ENCODE measurements at regions not wholly inside any gene's neighbourhood (a gene's known extent, or its start where the extent isn't known, plus 50 kb on each side); places are given as distances from the start of the nearest gene placed in this dataset.
A peak's percentile ranks its signal among the peaks of the same experiment; 100 is the strongest.

DNA sequence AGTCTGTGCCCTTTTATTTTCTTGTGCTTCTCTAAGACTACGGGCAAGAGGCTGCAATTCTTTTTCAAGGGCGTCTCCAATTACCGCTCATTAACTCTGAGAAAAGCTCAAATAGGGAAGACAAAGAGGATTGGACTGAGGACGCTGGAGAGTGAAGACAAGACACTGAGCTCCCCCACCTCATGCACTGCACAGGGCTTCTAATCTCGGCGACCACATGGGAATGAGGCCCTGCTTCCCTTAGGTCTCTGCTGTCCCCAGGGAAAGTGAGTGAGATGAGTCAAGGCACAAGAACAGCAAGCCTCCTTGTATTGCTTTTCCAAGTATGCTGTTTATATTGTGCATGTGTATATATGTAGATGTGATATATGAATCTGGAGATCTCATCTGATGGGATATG is 392.2 kb upstream of the CFAP20DC start:
- DNase-seq = no peak

DNA sequence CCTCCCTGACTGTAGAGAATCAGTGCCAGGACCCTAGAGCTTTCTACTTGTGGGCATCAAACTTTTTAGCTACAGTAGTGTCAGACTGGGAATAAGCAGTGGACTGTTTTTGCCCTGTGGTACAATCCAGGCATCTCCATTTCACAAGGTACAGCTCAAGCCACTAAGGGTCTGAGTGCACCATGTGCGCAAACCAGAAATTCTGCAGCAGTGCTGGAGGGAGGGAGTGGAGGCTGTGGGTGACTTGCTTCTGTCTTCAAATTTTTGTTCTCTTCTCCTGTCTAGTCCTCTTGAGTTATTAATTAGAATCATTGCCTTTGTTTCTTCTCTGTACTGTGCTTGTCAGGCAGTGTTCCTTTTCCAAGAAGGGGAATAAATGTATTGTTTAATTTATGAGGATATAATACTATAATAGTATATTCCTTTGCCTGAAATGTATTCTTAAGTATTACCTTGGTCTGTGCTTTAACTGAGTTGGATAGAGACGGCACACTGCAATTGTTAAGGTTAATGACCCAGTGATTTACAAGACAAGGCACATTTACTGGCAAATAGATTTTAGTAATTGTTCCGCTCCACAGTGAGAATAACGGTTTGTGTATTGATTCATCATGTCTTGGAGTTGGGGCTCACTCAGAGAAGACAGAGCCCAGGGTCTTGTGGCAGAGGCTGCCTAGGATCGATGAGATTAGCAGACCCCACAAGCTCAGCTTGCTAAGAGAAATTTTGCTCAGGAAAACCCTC is 390.6 kb upstream of the CFAP20DC start:
- DNase-seq = no peak

DNA sequence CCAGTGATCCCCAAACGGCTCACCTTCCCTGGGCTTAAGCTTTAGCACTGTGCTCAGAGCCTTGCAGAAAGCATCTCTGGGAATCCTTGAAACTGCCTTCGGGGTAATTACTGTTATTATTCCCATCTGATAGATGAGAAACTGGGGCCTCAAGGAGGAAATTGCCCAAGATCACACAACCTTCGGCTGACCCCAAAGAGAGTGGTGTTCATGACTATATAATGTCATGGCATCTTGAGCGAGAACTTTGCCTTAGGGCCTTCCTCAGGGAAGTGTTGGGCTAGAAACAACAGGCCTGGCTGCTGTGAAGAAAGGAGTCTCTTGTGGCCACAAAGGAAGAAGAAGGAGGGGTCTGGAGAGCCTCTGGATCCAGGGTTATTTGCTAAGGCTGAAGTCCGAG is 388.7 kb upstream of the CFAP20DC start:
- no peak for DNase-seq

DNA sequence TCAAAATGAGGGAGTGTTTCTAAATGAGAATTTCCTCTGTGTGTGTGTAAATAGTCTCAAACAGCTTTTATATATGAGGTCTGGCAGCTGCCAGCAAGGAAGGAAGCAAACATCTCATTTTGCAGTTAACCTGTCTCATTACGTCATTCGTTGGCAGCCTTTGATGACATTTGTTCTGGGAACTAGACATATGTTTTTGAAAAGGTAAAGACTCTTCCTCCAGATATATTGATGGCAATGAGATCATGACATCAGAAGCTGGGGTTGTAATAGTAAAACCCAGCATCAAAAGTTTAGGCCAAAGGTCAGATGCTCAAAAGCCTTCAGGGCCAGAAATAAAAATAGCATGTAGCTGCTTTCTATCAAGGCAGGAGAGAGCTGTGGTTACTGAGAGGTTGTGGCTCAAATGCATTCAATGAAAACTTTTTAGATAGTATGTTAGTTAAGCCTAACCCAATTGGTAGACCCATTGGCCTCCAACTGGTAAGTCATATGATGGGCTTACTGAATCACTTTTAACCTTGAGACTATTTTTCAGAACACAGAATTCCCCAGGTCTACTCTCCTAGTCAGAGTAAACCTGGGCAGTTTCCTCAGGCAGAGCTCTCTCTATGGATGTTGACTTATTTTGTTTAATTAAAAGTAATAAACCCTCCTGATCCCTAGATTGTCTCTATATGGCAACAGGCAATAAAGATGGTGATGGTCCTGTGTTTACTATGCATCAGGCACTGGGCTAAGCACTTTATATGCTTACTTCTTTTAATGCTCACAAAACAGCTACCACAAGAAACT is 386.5 kb upstream of the CFAP20DC start:
- DNase-seq = no peak

DNA sequence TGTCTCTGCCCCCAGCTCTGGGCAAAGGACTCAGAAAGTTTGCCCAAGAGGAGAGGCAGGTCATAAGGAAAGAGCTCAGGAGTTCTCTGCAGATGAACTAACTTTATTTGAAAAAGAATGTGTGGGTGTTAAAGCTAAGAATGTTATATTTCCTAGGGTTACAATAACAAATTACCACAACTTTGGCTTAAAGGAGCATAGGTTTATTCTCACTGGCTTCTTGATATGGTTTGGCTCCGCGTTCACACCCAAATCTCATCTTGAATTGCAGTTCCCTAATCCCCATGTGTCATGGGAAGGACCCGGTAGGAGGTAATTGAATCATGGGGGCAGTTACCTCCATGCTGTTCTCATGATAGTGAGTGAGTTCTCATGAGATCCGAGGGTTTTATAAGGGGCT is 383.7 kb upstream of the CFAP20DC start:
- DNase-seq = no peak

DNA sequence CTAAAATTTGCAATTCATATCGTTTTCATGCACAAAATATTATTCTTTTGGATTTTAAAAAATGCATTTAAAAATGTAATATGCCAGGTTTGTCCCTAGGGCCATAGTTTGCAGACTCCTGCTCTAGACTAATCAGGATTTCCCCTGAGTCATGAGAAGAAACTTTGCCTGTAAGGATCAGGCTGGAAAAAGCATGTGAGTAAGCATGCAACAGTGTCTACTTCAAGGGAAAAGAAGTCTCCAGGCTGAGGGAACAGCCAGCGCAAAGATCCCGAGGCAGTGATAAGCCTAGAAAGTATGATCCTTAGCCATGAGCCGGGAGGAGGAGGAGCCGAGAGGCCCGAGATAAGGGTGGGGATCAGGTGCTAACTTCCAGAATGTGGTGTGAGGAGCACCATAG is 382.8 kb upstream of the CFAP20DC start:
- DNase-seq = no peak

DNA sequence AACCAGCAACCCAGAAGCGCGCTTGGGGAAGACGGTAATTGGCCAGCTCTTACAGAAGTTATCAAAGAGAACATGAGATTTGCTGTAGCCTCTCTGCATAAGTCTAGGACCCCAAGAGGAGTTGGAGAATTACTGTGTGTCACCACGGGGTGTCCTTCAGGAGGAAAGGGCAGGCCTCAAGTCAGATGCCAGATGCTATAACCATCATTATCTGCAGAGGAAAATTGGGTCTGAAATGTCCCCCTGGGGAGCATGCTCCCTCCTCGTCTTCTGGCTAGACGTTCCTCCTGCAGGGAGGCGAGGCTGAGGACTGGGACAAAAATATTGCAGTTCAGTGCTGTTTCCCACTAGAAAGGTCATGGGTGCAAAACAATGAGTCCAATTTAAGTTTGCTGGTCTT is 380.5 kb upstream of the CFAP20DC start:
- no peak for DNase-seq

DNA sequence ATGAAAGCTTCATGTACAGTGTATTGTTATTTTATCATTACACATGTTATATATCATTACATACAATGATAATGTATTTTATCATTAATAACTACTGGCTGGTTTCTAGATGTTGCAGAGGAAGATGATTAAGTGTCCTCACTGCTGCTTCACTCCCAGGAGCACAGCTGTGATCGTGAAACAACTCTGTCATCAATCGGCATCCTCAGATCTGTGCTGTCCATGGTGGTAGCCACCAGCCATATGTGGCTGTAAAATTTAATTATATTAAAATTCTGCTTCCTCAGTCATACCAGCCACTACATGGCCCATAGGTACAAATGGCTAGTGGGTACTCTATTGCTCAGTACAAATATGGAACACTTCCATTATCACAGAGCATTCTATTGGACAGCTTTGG is 379.4 kb upstream of the CFAP20DC start:
- no peak for DNase-seq

DNA sequence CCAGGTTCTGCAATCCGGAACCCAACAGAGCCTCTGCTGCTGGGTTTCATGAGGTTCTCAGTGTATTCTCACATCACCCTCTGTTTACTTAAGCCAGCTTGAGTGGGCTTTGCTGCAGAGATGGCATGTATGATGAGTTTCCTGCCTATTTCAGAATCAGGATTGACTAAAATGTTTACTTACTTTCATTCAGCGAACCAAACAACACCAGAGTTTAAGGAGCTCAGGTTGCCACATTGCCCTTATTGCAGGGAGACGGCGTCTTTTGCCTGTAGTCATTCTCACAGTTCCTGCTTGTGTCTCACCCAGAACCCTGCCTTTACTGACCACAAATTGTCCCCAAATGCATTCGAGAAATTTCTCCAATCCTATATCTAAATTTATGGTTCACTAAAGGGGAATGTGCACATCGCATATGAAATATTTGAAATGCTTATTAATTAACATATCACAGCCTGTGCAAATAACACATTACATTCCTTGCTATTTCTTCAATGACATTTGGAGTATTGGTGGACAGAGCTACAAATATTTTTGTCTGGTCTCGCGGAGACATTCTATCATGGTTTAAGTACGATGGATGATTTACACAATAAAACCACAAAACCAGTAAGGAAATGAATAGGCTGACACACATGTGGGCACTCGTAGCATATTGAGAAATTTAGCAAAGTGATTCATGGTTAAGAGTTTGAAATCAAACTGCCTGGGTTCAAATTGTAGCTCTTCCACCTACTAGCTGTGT is 377.2 kb upstream of the CFAP20DC start:
- DNase-seq = no peak

DNA sequence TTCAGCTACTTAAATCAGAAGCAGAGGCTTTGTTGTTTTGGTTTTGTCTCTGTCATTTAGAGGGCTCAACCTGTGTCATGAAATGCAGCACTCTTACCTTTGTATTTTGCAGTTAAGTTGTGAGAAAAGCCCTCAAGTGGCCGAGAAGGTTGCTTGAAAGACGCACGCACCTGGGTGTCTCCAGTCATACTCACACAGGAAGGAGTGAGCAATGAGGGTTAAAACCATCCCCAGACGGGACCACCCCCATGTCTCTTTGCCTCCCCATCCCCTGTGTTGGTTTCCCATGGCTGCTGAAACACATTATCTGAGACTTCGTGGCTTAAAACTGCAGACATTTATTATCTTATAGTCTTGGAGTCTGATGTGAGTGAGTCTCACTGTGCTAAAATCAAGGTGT is 376.1 kb upstream of the CFAP20DC start:
- peak; percentile 56 for DNase-seq

DNA sequence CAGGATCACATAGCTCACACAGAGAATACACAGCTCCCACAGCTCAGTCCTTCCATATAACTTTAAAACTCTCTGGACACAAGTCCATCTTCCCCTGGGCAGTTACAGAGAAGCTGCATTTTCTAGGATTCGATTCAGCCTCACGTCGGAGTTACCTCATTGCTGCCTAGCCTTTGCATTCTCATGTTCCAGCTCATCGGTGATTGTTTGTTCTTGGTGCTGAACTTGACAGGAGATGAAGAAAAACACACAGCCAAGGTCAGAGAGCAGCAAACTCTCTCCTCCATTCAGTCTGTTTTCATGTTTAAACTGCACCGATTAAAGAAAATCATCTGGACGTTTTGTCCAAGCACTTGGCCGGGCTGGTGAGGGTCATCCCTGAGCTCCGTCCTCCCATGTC is 375.5 kb upstream of the CFAP20DC start:
- no peak for DNase-seq

DNA sequence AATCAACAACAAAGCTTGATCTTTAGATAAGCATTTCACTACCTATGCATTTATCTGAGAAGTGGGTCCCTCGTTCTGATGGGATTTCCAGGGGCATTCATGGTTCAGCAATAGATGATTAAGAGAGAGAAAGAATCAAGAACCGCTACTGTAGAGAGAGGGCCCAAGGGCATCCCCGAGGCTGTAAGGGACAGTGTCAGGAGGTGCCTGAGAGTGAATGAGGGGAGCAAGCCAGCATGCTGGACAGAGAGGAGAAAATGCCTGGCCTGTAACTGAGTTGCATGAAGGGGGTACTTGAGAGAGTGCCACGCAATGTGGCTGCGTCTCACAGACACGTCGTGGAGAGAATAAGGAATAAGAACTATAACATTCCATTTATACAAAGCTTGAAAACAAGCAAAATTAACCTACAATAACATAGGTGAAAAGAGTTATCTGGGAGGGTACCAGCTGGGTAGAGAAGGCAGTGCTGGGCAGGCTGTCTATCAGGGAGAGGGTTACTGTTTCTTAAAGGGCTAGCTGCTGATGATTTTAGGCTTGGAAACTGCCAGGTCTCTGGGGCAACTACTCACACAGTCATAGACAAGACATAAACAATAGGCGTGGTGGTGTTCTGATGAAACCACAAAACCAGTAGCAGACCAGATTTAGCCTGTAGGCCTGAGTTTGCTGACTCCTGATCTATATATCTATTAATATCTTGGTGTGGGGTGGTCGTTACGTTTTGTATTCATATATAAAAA is 374.6 kb upstream of the CFAP20DC start:
- DNase-seq = peak; percentile 70

DNA sequence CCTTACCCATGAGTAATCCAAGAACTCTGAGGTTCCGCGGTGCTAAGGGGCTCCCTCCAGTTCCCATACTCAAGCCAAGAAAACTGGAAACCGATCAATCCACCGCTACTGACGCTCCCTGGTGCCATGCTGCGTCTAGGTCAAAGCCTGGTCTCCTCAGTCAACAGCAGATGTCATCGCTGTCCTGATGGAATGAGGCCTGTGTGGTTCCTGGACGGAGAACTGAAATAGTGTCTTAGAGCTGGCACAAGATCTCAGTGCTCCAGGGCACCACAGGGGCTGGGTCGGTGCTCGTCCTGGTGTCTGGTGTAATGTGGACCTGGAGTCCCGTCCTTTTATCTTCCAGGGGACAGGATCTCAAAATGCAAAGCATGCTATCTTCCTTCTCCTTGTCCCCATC is 373.9 kb upstream of the CFAP20DC start:
- no peak for DNase-seq

DNA sequence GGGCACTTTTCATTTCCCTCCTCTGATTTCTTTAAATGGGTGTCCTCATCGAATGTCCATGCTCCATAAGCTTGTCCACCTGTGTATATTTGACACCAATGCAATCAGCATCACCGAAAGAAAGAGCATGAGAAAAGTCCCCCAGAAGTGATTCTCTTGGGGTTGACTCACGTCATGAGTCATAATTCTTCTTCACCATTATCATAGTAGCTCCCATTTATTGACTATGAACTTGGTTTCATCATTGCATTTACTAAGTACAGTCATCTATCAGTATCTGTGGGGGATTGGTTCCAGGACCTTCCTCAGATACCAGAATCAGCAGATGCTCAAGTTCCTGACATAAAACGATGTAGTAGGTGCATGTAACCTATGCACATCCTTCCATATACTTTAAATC is 372.5 kb upstream of the CFAP20DC start:
- no peak for DNase-seq

DNA sequence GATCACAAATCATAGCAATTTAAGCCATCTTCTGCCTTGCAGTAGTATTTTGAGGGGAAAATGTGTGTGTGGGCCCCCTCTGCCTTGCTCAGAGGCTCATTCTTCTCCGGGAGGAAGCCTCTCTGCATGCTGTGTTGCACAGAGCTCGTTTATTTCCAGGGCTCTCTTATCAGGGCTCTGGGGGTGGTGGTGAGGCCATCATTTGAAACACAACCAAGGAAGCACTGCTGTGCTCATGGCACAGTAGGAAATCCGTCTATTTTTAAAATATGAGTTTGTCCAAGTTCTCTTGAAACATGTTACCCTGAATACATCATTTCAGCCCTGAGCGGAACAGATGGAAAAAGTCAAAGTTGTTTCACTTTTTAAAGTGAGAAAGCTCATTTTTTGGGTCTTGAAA is 369.0 kb upstream of the CFAP20DC start:
- DNase-seq = no peak

DNA sequence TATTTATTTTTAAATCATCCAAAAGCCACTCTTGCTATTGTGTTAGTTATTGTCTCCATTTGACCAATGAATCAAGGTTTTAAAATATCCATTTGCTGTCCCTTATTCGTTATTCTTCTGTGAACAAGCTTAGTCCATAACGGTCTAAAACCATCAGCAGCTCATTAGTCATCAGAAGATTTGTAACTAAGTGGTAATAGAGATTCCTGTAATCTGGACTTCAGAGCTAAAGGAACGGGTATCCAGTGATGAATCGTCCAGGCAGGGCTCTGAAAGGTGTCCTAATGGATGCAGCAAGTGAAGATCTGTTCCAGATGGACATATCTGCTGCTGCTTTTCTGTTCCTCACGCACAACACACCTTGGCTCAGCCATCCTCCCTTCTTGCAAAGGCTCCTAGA is 362.7 kb upstream of the CFAP20DC start:
- no peak for DNase-seq

DNA sequence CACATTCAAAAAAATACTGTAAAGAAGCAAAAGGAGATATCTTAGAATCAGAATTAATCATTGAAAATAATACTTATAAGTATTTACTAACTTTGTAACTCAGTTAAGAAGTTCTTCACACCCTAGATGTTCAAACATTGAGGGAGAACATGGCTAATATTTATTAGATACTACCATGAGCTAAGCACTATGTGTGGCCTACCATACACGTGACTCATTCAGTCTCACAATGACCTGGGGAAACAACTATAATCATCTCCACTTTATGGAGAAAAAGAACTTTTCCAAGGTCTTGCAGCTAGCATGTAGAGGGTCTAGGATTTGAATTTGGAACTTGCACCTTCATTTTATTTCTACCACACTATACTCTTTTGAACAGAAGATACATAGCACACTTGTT is 361.9 kb upstream of the CFAP20DC start:
- DNase-seq = no peak

DNA sequence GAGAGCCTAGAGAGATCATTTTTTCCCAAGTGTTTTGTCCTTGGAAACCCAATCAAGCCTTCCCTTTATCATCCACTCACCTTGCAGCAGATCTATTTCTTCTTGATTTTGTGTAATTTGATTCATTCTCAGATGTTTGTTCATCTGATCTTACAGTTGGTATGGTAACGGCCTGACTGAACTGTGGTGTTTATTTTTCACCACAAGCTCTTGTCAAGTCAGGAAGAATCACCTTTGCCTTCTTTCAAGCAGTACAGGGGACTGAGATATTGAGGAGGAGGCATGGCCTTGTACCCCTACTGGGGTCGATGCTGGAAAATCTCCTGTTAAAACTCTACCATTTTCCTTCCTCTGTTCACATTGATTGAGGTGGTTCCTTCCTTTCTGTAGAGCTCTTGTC is 361.4 kb upstream of the CFAP20DC start:
- no peak for DNase-seq

DNA sequence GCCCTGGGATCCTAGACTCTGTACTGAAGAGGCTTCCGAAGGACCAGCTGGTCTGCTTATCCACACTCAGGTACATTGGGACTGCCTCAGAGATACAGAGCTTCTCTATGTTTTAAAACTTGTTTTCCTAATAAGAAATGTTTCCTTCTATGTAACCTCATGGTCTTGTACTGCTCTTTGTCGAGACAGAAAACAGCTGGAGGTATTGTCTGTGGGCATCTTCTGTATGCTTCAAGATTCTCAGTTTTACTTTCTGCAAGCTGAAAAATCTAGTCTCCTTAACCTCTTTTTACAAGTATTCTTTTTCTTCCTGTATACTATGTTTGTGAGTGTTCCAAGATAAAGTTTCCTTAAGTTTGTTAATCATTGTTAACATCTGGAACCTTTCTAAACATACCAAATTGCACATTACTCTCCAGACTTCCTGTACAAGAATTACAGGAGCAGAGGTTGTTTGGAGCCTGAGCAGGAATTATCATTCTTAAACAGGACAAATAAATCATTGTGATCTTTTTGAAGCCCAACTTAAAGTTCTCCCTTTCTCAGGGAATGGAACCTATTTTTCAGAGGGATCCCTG is 358.3 kb upstream of the CFAP20DC start:
- DNase-seq = no peak

DNA sequence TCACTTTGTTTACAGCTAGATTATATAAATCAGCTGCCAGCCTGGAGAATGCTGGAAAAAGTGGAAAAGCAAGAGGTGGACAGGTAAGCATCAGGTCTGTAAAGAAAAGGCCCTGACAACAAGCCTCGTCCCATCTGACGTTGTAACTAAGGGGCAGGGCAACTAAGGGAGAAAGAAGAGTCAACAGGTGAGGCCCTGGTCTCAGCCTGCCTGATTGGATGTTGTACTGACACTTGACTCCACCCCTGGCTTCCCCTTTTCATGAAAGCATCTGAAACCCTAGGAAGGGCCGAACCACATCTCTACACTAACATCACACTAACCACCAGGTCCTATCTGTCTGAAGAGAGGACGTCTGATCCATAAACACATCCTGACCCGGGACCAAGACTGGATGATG is 357.6 kb upstream of the CFAP20DC start:
- DNase-seq = no peak

DNA sequence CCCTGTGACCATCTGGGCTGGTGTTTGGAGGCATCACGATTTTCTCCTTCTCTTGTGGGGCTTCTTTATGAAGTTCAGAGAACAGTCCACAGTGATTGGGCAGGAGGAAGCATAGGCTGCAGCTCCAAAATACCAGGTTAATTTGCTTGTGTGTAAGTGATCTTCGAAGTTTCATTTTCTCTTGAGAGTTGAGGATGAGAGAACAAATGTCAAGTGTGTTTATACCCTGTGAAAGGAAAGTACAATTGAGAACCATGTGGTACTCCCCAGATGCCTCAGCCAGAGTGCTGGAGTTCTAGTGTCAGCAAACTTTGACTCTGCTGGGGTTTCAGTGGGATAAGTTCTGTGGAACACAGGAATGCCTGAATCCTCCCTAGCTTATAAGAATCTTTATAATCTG is 357.1 kb upstream of the CFAP20DC start:
- DNase-seq = no peak

DNA sequence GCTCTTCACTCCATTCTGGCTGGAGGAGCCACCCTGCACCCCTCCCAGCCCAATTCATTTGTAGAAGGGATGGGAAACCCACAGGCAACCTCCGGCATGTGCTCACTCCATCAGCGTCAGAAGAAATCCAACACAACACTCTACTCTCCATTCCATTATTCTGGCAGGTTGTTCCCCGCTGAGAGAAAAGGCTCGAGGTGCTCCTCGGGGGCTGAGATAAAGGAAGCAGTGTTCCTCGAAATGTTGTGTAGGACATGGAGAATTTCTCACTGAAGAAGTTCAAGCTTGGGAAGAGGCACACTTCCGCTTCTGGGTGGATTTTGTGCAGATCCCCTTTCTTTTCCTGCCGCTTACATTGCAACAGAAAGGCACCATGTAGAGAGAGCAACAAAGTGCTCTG is 355.0 kb upstream of the CFAP20DC start:
- DNase-seq = no peak

DNA sequence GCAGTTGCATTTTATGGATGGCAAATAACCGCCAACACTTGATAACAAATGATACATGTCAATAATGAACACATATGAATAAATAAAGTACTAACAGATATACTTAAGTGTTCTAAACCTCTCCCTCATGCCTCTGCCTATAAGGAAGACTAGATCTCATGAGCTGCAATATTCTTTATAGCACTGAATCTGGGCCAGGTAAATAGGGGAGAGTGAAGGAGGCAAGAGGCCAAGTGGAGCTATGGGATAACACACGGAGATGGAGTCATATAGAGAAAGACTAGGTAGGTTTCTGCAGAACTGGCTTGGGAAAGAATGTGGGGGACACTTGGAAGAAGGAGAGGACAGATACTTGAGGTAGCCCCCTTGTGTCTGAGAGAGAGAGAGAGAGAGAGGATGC is 354.2 kb upstream of the CFAP20DC start:
- DNase-seq = no peak
